Iris pigment epithelial cell (primary cell): ENCODE measurements at regions not wholly inside any gene's neighbourhood (a gene's known extent, or its start where the extent isn't known, plus 50 kb on each side); places are given as distances from the start of the nearest gene placed in this dataset.
A peak's percentile ranks its signal among the peaks of the same experiment; 100 is the strongest.

Experiments used
- DNase-seq: peaks from one replicate; pipeline ENCODE4 v3.0.0-alpha.2; 2011; ENCODE audit warnings: low read depth

DNA sequence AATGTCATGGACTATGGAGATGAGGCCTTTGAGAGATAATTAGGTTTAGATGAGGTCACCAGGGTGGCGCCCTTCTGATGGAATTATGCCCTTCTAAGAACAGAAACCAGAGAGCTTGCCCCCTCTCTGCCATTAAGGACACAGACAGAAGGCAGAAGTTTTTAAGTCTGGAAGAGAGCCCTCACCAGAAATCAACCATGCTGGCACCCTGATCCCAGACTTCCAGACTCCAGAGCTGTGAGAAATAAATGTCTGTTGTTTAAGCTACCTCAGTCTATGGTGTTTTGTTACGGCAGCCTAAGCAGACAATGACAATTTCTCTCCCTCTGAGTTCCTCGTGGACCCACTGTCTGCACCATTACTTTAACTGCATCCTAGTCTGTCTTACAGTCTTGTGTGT is 382.0 kb downstream of the GXYLT1 start:
- DNase-seq: no peak

DNA sequence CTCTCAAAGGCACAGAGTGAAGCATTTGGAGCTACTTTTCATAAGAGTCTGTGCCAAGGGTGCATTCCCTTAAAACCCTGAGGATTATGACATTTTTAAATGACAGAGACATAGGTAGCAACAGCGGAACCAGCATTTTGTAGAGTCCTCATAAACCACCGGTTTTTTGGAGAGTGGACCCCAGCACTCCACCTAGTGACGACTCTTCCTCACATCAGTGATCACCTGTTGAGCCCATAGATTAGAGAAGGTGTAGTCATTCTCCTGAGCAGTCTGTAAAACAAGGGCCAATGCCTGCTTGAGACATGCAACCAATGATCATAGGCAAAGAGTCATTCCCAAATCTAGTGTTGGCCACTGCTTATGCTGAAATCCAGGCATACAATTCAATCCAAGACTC is 399.1 kb downstream of the GXYLT1 start:
- no peak for DNase-seq

DNA sequence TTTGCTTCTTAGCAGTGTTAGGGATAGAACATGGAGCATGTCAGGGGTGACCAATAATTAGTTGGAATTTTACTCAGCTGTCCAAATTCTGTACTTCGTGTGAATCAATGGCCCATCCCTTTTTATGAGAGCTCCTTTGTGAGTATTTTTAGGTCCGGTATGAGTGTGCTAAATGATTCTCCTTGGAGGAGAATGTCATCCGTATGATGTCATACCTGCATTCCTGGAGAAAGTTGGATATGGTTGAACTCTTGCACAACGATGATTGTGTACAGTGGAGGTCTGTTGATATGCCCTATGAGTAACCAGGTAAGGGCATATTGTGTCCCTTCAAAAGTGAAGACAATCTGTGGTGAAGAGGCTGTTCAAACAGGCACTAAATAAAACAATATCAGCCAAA is 400.8 kb downstream of the GXYLT1 start:
- peak; percentile 15 for DNase-seq

DNA sequence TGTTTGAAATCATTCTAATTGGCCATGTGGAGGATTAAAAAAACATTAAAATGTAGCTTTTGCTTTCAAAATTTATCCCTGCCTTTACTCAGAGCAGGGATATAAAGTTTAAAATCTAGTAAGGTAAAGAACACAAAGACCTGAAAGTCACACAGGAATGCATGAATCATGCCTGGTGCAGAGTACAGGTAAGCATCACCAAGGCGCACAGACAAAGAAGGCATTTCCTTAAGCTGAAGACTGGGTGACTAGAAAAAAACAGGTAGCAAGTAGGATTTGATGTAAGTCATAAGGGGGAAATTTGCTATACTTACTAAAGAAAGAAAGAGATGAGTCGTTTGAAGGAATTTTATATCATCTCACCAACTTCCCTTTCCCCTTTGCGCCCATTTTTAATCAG is 405.6 kb downstream of the GXYLT1 start:
- no peak for DNase-seq

DNA sequence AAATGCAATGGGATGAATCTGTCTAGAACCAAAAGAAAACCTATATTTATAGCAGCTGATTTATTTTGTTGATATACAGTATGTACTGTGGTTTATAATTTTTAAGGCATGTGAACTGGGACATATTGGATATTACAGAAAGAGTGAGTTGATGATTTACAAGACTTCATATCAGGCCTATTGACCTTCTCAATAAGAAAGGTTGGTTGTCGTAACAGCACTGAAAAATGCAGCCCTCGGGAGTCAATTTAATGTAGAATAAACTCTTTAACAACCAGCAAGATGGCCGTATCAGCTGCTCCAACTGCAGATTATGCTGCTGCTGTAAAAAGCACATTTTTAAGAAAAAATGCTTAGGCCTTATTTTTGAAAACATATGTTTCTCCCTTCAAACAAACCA is 407.3 kb downstream of the GXYLT1 start:
- no peak for DNase-seq

DNA sequence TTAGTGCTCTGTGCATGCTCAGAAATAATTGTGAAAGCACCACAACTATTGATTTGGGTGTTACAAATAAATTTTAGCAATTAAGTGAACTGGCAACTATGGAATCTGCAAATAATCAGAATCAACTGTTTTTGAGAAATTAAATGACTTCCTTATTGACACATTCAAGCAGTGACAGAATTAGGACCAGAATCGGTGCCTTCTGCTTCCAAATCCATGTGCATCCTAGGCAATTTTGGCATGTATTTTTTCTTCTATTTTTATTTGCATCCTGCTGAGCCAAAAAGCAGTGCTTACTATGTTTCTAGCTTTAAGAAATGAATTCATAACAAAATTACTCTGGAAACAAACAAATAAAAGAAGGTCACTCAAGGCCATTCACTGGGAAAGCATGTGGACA is 408.2 kb downstream of the GXYLT1 start:
- no peak for DNase-seq

DNA sequence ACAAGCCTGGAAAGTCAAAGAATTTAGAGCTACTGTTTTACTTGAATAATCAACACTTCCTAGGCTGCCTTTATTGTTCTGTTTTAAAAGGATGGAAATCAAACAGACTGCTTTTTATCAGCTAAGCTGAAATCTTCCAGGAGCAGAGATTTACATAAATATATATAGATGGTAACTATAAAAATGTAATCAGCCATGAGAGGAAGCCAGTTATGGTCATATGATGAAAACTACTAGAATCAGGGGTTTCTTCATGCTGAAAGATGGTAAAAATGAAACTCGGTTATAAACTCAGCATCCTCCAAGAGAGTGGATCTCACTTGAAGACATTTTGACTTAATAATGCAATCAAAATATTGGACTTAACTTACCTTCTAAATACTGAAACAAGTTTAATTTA is 413.0 kb downstream of the GXYLT1 start:
- DNase-seq: no peak

DNA sequence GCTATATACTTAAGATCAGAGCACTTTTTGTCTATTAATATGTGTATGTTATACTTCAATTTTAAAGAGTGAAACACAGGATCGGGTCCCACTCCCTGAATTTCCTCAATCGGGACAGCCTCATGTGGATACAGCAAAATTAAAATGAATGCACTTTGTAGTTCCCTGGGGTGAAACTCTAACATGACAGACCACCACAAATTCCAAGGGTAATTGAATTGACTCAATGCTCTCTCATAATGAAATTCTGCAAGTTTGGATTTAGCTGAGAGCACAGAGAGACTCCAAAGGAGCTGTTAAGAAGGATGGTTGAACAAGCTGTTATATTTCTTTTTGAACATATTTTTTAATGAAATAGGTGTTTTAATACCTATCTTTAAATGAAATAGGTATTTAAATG is 413.6 kb downstream of the GXYLT1 start:
- no peak for DNase-seq

DNA sequence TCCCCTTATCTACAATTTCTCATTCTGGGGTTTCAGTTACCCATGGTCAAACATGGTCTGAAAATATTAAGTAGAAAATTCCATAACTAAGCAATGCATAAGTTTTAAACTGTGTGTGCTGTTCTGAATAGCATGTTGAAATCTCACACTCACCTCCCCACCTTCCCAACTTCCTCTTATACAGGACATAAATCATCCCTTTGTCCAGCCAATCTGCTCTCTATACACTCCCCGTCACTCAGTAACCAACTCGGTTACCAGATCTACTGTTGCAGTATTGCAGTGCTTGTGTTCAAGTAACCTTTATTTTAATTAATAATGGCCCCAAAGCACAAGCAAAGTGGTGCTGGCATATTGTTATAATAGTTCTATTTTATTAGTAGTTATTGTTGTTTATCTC is 420.5 kb downstream of the GXYLT1 start:
- DNase-seq: no peak

DNA sequence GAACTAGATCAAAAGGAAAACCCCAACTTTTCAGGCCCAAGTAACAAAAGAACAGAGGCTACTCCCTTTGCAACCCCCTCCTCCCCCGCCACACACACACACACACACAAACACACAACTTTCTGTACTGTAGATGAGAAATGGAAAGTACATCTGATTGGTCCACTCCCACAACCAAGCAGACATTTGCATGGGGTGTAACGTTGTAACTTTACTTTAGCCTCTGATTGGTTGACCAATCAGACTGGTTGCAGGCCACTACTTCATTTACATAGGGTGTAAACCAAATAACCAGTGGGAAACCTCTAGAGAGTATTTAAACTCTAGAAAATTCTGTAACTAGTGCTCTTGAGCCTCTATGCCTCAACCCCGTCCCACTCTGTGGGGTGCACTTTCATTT is 425.5 kb downstream of the GXYLT1 start:
- no peak for DNase-seq

DNA sequence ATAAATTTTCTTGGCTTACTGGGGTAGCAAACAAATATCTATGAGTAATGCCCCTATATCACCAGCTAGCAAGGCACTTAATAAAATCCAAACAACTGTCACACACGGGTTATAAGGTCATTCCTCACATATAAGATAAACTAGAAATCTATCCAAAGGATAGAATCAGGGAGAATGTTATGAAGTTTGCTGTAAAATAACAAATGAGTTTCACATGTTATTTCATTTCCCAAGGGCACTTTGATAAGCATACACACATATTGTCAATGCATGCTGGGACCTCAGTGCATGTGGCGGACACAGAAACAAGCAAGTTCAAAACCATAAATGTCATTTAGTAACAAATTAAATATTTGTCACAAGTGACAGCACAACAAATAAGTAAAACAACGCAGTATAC is 429.4 kb downstream of the GXYLT1 start:
- no peak for DNase-seq

DNA sequence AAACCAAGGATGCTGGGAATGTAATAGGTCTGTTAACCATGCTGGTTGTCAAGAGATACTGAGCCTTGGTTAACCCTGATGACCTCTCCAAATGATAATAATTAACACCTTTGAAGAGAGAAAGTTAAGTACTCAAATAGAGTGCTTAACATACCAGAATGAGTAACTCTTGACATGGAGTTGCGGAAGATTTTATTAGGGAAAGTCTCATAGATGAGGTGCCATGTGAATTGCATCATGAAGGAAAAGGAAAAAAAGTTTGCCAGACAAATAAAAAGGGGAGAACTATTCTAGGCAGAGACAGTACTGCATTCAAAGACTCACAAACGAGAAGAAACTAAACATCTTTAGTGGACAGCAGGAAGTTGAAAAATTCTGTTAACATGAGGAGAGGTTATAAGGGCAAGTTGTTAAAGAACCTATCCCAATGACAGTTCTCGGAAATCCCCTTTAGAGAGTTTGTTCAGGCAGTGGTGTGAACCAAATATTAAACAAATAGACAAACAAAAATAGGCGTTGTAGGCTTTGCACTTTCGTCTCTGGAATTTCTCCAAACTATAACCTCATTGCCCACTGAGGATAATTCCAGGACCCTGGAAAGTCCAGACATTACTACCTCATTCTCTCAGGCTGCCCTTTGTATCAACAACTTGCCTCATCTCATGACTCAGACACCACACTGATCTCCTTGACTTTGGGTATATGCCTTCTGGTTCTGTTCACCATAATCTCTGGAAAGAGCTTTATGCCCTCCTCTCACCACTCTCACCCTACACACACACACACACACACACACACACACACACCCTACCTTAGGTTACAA is 435.0 kb downstream of the GXYLT1 start:
- DNase-seq: peak; percentile 29

DNA sequence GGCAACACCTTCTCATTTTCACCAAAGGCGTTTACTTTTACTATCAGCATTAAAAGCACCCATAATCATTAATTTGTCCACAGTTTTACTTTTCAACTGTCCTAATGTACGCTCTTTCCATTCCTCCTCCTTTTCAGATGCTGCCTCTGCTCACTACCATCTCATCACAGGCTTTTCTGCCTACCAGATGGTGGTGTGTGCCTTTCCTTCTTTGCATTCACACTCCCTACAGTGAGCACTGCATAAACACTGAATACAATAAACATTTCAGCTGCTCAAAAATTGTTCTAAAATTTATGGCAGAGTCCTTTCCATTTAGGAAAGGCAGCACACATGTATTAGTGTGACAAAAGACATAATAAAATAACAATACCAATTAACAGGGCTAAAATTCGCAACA is 435.7 kb downstream of the GXYLT1 start:
- no peak for DNase-seq

DNA sequence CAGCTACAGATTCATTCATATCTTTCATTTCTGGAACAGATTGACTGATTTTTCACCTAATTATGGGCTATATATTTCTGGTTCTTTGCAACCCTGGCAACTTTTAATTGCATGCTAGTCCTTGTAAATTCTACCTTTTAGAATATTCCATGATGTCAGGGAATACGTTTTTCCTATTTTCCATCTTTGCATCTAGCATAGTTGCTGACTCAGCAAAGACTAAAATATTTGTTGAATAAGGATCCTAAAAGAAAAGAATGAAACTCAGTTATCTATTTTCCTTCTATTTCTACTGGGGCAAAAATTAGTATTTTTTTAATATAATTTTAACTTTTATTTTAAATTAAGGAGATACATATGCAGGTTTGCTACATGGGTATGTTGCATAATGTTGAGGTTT is 438.3 kb downstream of the GXYLT1 start:
- no peak for DNase-seq

DNA sequence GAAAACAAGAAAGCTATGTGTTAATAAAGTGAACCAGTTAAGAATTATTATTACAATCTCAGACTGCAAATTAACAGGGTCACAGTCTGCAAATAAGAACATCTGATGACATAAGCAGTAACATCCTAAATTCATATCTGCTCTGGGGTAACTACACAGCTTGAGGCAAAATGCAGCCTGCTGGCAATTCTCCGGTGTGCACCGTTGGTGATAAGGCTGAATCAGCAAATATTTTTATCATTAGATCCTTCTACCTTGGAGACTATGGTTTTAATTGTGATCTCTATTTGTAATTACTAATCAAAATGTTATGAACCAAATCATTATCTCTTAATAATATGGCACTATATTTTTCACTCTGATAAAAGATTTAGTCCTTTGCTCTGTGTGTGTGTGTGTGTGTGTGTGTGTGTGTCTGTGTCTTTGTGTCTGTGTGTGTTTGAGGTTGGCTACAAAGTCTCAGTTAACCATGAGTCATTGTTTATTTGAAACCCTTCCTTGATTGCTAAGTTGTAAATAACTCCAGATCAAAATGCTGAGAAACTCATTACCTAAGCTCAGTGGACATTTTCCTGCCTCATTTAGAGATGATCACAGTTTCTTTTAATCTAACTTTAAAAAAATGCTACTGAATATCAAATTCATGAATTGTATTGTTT is 442.6 kb downstream of the GXYLT1 start:
- no peak for DNase-seq

DNA sequence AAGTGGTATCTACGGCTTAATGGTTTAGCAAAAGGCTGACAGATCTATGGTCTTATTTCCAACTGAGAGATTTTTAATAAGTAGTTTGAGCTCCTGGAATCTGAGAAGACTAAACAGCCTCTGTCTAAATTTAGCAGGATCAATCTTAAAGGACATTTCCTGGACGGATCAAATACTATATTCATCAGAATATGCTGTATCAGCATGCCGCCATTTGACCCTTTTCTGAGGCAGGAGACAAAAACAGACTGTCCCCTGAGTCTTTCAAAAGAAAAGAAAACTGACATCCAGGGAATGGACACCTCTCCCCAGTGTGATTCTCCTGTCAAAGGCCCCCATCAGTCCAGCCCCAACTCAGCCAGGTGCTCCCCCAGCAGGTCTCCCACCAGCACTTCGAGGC is 443.7 kb downstream of the GXYLT1 start:
- no peak for DNase-seq

DNA sequence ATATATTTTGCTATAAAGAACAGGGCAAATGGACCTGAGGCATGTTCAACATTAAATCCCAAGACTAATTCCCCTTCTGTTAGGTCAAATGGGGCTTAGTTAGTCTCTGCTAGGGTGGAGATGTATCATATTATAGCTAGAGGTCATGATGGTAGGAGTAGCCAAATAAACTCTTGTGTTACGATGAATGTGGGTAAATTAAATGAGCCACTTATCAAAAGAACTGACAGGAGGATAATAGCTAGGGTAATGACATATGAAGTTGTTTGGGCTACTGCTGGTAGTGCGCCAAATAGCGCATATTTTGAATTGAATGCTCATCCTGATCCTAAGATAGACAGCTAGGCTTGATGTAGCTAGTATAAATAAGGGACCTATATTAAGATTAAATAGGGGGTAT is 445.0 kb downstream of the GXYLT1 start:
- no peak for DNase-seq

DNA sequence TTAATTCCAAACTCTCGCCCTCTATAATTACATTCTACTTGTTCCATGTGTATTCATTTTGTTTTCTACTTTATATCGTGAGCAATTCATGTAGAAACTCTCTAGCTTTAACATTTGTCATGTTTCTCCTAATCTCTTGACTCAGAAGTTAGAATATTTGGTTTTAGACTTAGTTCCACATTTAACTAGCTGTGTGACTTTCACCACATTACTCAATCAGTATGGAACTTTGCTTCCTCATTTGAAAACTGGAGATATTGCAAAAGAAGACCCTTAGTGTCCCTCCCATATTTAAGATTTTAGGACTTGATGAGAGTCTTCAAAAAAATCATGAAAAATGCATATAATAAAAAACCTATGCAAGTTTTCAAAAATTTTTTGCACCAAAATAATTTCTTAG is 447.5 kb downstream of the GXYLT1 start:
- no peak for DNase-seq

DNA sequence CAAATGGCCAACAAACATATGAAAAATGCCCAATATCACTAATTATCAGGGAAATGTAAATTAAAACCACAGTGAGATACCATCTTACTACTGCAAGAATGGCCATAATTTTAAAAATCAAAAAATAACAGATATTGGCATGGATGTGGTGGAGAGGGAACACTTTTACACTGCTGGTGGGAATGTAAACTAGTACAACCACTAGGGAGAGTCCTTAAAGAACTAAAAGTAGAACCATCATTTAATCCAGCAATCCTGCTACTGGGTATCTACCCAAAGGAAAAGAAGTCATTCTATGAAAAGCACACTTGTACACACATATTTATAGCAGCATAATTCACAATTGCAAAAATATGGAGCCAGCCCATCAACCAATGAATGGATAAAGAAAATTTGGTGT is 459.7 kb downstream of the GXYLT1 start:
- DNase-seq: no peak

DNA sequence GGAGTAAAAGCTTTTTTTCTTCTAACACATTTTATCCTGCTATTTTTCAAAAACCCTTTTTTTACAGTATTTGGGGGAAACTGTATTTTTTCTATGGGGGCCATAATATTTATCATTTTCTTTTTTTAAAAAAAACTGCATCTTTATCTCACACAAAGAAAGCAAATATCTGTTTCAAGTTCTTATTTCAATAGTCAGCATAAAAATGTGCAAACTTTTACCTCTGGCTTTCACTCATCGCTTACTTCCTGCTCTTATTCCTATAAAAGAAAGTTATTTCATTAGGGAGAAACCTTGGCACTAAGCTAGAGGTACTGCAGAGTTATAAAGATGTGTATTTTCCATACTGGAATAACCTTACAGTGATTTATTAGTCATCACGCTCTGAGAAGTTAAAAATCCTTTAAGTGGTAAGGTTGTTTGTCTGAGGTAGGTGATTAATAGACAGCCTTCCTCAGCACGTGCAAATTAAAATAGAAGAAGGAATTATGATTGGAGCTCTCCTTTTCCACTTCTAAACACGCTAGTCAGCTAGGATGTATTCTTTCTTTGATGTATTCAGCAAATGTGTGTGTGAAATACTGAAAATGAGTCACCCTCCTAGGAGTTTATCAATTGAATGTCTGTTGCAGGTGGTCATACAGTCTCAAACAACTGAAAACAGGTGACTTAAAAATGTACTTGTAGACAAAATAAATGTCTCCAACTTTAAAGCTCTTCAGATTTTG is 461.0 kb downstream of the GXYLT1 start:
- no peak for DNase-seq

DNA sequence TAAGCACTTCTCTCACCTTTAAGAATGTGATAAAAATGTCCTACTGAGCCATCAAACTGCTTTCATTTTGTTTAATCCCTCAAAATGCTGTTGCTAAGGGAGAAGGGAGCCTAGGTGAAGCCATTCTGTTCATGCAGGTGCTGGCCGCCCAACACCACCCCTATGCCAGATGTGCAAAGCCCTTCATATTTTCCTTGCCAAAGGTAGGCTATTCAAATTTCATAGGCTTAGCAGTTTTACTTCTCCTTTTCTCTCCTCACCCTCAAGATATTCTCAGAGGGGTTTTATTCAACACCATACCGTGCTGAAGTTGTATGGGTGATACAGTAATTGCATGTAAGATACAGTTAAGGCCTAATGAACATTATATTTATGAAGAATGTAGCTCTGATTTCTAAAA is 461.7 kb downstream of the GXYLT1 start:
- no peak for DNase-seq

DNA sequence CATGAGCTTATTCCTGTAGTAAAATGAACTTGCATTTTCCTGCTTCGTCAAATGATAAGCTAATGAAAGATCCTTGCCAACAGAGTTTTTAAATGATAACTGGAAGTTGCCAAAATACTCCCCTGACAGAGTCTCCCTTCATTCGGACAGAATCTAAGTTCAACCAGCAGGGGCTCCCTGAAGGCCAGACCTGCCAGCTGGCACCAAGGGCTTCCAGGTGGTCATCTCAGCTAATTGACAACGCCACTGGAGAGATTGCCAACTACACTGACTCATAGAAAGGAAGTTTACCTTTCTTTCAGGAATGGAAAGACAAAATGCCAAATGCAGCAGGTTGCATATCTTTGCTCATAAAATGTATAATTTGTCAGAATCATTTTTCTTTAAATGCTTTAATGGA is 462.8 kb downstream of the GXYLT1 start:
- no peak for DNase-seq

DNA sequence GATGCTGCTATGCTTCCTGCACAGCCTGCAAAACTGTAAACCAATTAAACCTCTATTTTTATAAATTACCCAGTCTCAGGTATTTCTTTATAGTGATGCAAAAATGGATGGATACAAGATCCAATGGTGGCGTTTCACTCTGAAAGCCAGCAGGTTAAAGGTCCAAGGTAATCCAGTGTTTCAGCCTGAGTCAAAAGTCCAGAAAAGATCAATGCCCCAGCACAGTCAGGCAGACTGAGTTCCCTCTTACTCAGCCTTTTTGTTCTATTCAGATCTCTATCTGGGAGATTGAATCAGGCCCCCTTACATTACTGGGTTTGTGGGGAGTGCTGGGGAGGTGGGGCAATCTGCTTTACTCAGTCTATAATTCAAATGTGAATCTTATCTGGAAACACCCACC is 464.5 kb downstream of the GXYLT1 start:
- no peak for DNase-seq
